ENCODE measurements at regions not wholly inside any gene's neighbourhood (a gene's known extent, or its start where the extent isn't known, plus 50 kb on each side); places are given as distances from the start of the nearest gene placed in this dataset.

DNA sequence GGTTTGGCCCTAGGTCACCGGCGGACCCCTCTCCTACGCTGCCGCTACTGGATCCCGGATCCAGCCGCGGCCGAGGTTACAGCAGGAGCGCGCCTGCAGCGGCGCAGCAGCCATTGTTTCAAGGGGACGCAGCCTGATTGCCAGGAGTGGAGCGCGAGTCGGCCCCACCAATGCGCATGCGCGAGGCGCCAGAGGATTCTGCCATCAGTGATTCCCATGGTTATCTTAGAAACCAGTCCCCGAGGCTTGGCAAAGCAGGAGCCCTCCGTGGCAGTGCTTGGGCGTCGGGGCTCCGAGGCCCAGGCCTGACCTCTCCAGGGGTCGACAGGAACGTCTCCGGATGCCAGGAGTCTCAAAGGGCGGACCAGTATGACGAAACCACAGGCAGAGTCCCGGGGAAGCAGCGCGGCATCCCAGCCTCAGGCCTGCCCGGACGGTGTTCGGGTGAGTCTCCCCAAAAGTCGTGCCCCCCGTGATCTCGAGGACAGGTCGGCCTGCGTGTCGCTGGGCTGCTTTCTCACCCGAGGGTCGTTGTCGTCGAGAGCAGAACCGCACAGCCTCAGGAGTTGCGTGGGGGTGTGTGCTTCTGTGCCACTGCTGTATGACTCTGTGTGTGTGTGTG, 608.5 kb downstream of the KCNJ18 start:
- Mint-ChIP-seq H3K9me3 (peaks cover 45% of the 10 kb centered on the region), H3K4me3 (no peak overlapping the region), H3K4me1 (no peaks in the 10 kb centered on the region), H3K36me3 (peaks cover 11% of the 10 kb centered on the region), H3K27ac (no peak overlapping the region), H3K27me3 (ENCODE audit: low read depth) (no peaks in the 10 kb centered on the region)
- no peak for DNase-seq (ENCODE audit: low spot score in 2 of 2, unreplicated experiment in 2 of 2)
- TF ChIP-seq, protein P1, sequence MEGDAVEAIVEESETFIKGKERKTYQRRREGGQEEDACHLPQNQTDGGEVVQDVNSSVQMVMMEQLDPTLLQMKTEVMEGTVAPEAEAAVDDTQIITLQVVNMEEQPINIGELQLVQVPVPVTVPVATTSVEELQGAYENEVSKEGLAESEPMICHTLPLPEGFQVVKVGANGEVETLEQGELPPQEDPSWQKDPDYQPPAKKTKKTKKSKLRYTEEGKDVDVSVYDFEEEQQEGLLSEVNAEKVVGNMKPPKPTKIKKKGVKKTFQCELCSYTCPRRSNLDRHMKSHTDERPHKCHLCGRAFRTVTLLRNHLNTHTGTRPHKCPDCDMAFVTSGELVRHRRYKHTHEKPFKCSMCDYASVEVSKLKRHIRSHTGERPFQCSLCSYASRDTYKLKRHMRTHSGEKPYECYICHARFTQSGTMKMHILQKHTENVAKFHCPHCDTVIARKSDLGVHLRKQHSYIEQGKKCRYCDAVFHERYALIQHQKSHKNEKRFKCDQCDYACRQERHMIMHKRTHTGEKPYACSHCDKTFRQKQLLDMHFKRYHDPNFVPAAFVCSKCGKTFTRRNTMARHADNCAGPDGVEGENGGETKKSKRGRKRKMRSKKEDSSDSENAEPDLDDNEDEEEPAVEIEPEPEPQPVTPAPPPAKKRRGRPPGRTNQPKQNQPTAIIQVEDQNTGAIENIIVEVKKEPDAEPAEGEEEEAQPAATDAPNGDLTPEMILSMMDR (IDR thresholded peaks at IDR 0.05; ENCODE audit: unreplicated experiment): no peak

DNA sequence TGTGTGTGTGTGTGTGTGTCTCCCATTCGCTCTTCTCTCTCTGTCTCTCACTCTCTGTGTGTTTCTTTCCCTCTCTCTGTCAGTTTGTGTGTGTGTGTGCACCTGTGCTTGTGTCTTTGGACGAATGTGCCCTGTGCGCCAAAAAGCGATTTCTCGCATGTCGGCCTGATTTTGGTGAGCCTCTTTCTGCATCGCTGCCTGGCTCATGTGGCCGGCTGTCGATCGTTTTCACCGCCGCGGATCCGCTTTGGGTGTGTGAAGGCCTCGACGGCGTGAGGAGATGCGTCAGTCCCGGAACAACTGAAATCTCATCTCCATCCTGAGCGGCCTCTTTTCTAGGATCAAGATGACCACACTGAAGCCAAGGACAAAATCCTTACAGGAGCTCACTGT, 609.0 kb downstream of the KCNJ18 start:
- peaks cover 46% of the 10 kb centered on the region for H3K9me3 Mint-ChIP-seq
- H3K4me3 Mint-ChIP-seq: no peak overlapping the region
- H3K27ac Mint-ChIP-seq: no peak overlapping the region
- H3K4me1 Mint-ChIP-seq: no peaks in the 10 kb centered on the region
- DNase-seq (ENCODE audit: low spot score in 2 of 2, unreplicated experiment in 2 of 2): no peak
- TF ChIP-seq, protein P1 (IDR thresholded peaks at IDR 0.05; ENCODE audit: unreplicated experiment): no peak
- peaks cover 11% of the 10 kb centered on the region for H3K36me3 Mint-ChIP-seq
- H3K27me3 Mint-ChIP-seq (ENCODE audit: low read depth): no peaks in the 10 kb centered on the region

GRCh38 chr17:22303096-22303495, 610.8 kb downstream of the KCNJ18 start:
- Mint-ChIP-seq H3K27me3 (ENCODE audit: low read depth) (no peaks in the 10 kb centered on the region), H3K9me3 (peaks cover 45% of the 10 kb centered on the region), H3K4me1 (no peaks in the 10 kb centered on the region), H3K4me3 (no peak overlapping the region), H3K27ac (no peak overlapping the region), H3K36me3 (peaks cover 14% of the 10 kb centered on the region)
- no peak for DNase-seq (ENCODE audit: low spot score in 2 of 2, unreplicated experiment in 2 of 2)
- TF ChIP-seq, protein P1 (IDR thresholded peaks at IDR 0.05; ENCODE audit: unreplicated experiment): no peak

DNA sequence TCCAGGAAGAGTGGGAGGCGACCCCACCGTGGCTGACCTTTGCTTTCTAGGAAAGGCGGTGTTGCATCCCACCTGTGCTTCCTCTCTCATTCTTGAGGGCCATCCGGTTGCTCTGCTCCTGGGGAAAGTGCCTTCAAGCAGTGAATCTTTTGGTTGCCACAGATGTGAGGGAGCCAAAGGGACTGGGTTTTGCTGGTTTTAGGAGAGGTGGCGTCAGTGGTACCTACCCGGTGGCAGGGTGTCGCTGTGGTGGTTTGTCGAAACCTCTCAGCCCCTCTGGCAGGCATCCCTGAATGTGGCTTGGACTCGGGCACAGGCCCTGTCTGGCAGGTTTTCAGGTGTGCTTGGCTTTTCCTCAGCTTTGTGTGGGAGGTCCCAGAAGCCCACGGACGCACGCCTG, 611.5 kb downstream of the KCNJ18 start:
- Mint-ChIP-seq H3K9me3 (peaks cover 49% of the 10 kb centered on the region), H3K4me1 (no peaks in the 10 kb centered on the region), H3K36me3 (peaks cover 14% of the 10 kb centered on the region), H3K27ac (no peak overlapping the region), H3K4me3 (no peak overlapping the region), H3K27me3 (ENCODE audit: low read depth) (no peaks in the 10 kb centered on the region)
- DNase-seq (ENCODE audit: low spot score in 2 of 2, unreplicated experiment in 2 of 2): no peak
- TF ChIP-seq, protein P1 (IDR thresholded peaks at IDR 0.05; ENCODE audit: unreplicated experiment): no peak

- Mint-ChIP-seq H3K9me3 (peaks cover 45% of the 10 kb centered on the region), H3K4me1 (no peaks in the 10 kb centered on the region), H3K27me3 (ENCODE audit: low read depth) (no peaks in the 10 kb centered on the region), H3K4me3 (no peak overlapping the region), H3K36me3 (peaks cover 12% of the 10 kb centered on the region), H3K27ac (no peak overlapping the region)
- DNase-seq (ENCODE audit: low spot score in 2 of 2, unreplicated experiment in 2 of 2): no peak
- TF ChIP-seq, protein P1 (IDR thresholded peaks at IDR 0.05; ENCODE audit: unreplicated experiment): no peak
These were observed 612.5 kb downstream of the KCNJ18 start for GRCh38 chr17:22304667-22305303.

Data from mesothelial cell of epicardium (in vitro differentiated cells).